Fibroblast of the conjunctiva (primary cell): ENCODE measurements at regions not wholly inside any gene's neighbourhood (a gene's known extent, or its start where the extent isn't known, plus 50 kb on each side); places are given as distances from the start of the nearest gene placed in this dataset.
"Not testable (repeated sequence)": the region's sequence is repeated elsewhere in the genome, so short reads cannot be mapped to it uniquely, and the experiment has no call there.

ENCODE experiments used
- DNase-seq: peaks from one replicate; pipeline ENCODE4 v3.0.0-alpha.2; 2010; ENCODE audit warnings: low read depth

DNA sequence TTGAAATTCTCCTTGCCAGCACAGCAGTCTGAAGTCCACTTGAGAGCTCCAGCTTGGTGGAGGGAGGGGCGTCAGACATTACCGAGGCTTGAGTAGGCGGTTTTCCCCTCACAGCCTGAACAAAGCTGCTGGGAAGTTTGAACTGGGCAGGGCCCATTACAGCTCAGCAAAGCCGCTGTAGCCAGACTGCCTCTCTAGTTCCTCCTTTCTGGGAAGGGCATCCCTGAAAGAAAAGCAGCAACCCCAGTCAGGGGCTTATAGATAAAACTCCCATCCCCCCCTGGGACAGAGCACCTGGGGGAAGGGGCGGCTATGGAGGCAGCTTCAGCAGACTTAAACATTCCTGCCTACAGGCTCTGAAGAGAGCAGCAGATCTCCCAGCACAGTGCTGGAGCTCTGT, 325.3 kb downstream of the GJA1 start:
- DNase-seq, result no peak

DNA sequence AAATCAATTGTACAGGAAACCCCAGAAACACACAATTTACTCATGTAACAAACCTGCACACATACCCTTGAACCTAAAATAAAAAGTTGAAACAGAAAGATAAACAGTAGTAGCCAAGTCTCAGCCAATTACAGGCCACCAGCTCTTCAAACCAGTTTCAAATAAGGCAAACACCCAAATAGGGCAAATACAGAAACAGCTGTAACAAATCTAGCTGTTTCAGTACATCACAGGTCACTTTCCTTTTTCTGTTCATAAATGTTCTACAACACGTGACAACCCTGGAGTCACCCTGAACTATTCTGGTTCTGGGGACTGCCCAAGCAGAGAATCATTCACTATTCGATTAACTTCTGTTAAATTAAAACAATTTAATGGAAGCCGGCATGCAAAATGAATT, 329.0 kb downstream of the GJA1 start:
- no peak for DNase-seq

DNA sequence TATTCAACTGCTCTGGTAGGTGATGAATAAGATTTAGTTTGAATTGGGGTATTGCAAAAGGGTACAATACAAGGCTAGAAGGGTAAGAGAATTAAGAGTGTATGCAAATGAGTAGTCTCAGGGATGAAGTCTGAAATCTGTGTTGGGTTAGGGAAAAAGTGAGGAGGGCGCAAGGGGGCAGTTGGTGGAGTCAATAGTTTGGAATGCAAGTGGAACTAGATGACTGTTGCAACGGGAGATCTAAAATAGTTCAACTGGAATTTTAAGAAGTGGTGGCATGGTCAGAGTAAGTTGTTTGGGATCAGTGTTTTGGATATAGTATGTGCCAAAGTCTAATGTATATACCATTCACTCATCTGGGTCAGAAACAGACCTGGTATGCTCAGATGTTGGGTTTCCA, 329.6 kb downstream of the GJA1 start:
- no peak for DNase-seq

DNA sequence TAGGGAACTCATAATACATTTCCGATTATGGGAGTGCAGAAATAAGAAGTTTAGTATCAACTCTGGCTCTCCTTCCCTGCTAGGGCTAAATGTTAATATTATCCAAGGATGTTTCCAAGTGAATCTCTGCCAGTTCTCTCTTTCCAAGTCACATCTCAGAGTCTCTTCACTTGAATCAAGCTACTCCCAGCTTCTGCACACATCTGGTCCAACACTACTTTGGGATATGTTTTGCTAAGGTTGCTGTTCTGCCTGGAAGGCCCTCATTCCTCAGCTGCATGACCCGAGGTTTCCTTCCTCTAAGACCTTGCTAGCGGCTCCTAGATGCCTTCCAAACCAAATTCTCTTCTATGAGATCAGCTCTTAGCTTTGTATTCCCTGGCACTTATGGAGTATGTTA, 331.8 kb downstream of the GJA1 start:
- no peak for DNase-seq

DNA sequence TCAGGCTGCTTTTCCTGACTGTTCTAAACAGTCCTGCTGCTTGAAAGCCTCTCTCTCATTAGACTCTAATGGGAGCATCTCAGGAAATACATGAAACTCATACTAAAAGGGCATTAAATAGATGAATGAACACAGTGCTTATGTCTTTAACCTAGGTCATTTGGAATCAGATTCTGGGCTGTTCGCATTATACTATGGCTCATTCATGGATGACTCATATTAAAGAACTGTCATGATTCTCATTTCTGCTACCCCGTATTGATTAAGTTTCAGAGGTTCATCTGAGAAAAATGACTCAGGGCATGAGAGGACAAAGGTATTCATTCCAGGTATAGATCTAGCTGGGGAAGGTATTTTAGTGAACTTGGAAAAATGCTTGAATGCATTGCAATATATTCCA, 335.5 kb downstream of the GJA1 start:
- DNase-seq, result no peak

DNA sequence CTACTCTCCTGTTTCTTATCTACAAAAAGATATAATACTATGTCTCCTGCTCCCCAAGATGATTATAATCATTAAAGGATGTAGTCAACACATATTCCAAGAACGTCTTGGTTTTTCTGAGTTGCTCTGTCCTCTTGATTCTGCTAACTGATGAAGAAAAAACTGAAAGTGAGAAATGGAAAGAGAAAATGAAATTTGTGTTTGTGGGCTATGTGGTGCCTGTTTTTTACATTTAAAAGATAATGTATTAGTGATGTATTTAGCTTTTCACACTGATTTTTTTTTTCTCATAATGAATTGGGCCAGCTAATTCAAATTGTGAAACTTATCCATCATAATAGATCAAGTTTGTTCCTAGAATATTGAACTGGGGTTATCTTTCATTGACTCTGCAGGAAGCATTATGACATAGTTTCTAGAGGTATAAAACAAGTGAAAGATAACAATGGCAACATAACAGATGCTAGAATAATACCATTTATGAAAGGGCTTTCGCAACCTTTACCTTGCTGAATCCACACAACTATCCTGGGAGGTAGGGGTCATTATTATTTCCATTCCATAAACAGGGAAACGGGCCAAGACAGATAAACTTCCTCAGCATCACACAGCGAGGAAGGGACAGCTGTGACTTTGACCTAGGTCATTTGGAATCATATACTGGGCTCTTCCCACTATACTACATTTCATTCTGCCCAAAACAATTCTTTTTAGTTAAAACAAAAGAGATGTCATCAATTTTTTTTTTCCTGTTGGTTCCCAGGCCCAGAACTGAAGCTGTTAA, 336.7 kb downstream of the GJA1 start:
- DNase-seq, result no peak

DNA sequence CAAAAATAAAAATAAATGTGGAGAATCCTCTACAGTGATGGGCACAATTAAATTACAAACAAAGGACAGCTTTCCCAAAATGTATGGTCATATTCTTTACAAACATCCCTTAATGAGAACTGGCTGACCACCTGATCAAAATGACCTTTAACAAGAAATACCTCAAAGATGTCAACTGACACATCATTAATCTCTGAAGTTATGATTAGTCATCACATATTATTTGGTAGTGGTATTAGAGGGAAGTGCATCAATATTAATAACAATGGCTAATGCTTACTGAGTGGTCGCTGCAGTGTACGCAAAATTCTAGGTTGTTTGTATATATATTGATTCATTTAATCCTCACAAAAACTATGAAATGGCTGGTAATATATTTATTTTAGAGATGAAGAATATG, 340.6 kb downstream of the GJA1 start:
- DNase-seq, result no peak

DNA sequence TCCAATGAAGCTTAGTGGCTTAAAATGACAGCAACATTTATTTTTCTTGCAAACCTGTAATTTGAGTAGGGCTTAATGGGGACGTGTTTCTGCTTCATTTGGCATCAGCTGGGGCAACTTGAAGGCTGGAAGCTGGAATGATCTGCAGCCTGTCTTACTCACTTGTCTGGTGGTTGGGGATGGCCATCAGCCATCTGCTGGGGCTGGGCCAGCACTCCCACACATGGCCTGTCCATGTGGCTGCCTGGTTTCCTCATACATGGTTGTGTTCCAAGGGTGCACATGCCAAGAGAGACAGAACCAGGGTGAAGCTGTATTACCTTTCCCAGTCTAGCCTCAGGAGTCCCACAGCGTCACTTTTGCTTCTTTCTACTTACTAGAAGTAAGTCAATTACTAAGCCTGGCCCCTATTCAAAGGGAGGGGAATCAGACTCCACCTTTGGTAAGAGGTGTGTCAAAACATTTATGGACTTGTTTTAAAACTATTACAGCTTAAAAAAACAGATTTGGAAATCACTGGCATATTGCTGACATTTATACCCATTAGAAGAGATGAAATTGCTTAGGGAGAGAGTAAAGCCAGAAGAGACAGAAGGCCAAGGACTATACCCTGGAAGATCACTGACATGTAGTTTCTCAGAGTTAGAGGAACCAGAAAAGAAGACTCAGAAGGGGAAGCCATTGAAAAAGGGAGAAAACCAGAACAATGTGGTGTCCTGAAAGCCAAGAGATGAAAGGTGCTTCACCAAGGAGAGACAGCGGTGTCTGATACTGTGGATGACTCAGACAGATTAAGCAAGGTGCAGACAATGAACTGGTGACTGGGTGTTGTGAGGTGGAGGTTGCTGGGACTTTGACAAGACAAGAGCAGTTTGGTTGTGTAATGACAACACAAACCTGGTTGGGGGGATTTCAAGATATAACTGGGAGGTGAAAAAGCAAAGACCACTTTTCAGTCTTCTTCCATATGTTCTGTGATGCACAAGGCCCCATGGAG, 345.2 kb downstream of the GJA1 start:
- peak; percentile 94 for DNase-seq

DNA sequence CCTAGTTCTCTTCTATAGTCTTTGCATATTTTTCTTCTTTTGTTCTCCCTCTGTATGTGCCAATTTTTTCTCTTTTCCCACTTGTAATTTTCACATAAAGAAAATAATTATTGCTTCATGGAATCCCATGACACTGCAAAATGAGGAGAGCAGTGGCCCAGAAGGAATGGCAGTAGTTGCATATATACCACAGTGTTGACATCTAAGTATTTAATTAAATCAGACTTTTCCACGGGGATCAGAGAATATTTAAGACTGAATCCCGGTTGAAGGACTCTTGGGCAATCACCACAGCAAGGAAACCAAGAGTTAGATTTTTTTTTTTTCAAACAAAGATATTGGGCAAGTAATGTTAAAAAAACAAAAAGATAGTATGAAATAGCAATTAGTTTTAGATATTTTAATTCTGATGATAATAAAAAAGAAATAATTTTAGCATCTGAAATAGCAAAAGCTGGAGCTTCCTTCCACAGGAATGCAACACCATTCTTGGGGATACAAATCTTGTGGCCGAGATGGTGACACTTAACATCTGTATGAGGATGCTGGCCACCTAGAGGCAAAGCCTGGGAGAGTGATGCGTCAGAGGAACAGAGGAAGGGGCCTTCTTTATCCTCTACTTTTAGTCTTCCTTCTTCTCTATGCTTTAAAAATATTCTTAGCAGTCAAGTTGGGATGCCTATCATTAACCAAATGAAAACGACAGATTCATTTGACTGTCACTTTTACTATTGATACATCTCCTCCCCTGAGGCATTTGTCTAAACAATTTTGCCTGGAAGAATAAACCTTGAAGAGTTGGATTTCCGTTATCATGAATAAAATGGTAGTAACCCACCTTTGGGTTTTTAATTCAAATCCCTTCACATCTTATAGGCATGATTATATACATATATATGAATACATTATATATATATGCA, 356.2 kb downstream of the GJA1 start:
- DNase-seq, result no peak

DNA sequence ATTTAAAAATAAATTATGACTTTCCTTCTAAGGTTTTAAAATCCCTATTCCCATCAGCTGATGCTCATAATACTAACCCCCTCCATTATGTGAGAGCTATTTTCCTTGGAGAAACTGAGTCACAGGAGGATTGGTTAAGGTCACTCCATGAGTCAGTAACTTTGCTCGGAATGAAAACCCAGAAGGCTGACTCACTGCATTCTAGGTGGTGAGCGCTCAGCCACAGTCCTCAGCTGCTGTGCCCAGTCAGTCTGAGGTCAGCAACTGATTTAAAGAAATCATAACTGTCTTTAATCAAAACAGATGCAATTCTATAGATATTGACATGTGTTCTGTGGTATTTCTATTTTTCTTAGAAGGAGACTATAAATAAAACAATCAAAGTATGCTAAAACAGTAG, 359.2 kb downstream of the GJA1 start:
- DNase-seq, result peak; percentile 75

DNA sequence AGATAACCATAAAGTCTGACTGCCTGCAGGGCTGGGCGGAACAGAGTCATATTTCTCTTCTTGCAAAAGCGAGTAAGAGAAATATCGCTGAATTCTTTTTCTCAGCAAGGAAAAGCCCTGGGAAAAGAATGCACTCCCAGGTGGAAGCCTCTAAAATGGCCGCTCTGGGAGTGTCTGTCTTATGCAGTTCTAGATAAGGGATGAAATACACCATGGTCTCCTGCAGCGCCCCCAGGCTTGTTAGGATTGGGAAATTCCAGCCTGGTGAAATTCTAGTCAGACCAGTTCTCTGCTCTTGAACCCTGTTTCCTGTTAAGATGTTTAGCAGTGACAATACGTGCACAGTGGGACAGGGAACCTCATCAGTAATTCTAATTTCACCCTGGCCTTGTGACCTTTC, 362.2 kb downstream of the GJA1 start:
- DNase-seq, result not testable (repeated sequence)

DNA sequence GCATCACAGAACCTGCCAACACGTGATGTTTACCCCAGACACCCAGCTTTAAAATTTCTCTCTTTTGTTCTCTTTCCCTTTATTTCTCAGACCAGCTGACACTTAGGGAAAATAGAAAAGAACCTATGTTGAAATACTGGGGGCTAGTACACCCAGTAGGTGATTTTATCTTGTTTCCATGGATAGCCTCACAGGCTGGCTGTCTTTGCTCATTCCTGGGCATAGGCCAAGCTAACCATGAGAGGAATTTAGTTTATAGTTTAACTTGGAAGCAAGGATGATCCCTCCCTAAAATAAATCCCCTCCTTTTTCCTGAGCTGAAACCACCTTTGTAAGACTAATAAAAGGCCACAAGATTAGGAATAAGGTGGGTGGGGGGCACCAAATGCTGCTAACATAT, 362.7 kb downstream of the GJA1 start:
- not testable (repeated sequence) for DNase-seq

DNA sequence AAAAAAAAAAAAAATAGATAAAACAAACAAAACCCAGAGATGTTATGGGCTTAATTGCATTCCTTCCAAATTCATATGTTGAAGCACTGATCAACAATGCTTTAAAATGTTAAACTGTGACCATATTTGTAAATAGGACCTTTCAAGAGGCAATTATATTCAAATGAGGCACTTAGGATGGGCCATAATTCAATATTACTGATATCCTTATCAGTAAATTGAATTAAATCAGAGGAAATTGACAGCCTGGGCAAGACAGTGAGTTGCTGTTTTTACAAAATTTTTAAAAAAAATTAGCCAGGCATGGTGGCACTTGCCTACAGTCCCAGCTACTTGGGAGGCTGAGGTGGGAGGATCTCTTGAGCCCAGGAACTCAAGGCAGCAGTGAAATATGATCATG, 364.1 kb downstream of the GJA1 start:
- DNase-seq, result no peak

DNA sequence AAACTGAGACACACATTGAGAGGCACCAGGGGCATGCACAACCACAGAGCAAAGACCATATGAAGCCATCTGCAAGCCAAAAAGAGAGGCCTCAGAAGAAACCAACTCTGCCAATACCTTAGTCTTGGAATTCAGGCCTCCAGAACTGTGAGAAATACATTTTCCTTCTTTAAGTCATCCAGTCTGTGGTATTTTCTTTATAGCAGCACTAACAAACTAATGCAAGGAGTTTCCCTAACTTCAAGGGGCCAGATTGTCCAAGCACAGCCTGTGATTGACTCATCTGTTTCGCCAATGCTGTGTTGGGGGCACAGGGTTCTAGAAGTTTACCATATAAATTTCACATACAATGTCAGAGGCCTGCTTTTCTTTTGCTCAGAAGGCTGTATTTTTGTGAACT, 364.6 kb downstream of the GJA1 start:
- no peak for DNase-seq

DNA sequence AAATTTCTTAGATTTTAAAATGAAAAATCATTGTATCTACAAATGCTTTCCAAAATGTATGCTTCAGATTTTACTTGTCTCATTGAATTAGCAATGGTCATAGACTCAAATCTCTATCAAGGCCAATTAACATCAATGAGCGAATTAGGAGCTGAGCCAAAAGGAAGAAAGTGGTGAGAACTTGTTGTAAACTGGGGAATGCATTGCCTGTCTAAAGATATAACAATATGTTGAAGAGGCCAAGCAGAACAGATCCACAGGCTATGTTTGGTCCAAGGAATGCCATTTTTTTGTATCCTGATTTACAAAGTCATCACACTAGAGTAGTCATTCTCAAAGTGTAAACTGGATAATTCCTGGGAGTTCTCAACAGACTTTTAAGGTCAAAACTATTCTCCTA, 370.7 kb downstream of the GJA1 start:
- no peak for DNase-seq

DNA sequence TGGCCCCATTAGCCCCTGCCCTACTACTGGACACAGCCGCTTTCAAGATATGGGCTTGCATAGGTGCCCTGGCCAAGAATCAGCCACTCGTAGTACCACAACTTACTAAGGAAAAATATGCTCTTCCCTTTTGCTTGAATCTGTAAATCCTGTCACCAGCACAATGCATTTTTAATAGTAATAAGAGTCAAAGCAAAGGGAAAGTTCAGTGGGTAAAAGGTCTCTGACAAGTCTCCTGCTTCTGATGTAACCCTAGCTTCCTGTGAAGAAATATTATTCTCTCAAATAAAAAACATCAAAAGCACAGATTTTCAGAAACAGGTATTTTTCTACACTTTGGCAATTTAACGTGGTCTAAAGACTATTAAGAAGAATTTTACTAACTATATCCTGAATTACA, 373.8 kb downstream of the GJA1 start:
- no peak for DNase-seq

DNA sequence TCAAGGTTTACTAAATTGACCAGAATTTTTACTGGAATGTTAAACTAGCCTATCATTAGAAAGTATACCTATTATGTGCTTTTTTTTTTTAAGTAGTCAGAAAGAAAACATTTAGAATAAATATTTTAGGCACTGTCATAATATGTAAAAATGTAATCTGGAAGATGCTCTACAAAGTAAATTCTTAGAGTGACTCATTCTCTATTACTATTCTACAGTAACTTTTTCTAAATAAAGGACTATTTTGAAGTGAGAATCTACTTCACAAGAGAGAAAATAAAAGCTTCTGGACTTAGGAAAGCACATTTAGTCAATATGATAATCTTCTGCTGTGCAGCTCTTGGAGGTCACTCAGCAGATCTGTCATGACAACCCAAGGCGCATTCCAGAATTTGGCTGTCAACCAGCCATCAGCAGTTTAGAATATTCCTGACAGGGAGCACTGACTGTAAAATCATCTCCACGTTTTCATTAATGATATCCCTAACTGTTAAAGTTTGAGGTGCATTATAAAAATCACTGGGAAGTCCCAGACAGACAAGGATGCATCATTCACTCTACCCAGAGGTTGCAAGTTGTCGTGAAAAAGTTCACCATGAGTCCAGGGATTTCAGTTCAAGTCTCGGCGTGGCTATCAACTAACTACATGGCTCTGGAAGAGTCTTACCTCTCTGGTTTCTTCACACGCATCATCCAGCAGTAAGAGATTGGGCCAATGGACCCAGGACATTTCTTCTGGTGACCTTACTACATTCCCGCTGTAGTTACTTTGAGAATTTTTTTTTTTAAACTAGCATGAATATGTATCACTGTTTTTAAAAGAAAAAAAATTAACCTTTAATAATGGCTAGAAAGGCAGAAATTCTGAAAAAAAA, 374.9 kb downstream of the GJA1 start:
- DNase-seq, result no peak

DNA sequence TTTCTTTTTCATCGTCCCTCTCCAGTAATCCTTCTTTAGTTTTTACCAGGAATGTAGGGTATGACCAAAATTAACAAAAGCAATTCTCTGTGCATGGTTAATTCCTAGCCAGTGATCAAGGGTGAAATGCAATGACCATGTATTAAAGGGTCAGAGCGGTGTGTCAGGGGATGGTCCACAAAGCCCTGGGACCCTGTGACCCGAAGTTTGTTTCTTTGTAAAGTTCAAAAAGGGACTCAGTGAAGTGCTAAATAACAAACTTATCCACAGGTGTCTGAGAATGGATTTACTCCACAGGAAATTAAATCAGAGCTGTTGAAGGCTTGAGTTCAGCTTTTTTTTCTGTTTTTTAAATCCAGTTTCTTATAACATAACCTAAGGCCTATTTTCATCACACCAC, 375.7 kb downstream of the GJA1 start:
- DNase-seq, result no peak

DNA sequence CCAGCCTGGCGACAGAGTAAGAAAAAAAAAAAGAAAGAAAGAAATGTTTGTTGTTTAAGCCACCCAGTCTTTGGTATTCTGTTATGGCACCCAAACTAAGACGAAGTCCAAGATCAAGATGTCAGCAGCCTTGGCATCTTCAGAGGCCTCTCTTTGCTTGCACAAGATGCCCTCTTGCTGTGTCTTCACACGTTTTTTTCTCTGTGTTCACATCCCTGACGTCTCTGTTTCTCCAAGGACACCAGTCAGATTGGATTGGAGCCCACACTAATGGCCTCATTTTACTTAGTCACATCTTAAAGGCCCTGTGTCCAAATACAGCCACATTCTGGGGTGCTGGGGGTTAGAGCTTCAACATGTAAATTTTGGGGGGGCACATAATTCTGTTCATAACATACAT, 380.9 kb downstream of the GJA1 start:
- no peak for DNase-seq

DNA sequence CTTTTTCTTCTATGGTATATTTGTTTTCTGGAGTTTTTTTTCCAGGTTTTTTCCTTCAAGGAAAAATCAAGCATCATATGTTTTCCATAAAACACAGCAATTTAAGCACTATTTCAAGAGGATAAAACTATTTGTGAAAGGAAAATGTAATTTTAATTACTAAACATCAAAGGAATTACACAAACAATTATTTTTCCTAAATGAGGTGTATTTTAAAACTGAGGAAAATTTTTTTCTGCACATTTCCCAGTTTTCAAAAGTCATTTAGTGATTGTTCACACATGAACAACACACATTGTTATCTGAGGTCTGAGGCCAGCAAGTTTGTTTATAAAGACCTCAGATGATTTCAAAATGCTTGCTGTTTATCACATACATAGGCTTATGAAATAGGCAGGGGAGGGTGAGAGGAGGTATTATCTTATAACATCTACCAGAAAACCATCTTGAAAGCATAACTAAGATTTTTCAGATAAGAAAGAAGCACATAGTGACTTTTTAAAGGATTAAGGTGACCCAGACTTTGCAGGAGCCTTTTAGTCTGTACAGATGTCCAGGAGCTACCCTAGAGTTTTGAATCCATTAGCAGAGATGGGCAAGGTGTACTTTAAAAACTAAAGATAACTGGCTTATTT, 381.6 kb downstream of the GJA1 start:
- no peak for DNase-seq

DNA sequence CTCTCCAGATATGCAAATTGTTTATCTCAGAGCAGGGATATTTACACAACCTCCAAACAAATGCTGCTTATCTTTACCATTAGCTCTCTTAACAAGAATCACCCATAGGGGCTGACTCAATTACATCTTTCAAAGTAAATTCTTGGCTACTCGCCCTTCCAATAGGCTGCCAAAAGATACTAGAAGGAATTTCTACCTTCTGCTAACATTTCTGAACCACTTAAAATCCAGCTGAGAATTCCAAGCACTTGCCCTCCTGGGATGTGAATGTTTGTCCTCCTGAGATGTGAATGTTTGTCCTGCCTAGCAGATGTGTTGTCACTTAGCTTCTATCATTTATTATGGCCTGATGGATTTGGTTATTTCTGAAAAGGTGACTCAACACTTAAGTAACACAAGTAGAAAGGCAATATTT, 388.0 kb downstream of the GJA1 start:
- DNase-seq, result no peak
